Stimulated activated CD4-positive, alpha-beta T cell treated with anti-CD3 and anti-CD28 coated beads, Interleukin-12 subunit alpha, Interleukin-12 subunit beta, amount 100 ng/mL, for 24 hours (primary cell): ENCODE measurements at regions not wholly inside any gene's neighbourhood (a gene's known extent, or its start where the extent isn't known, plus 50 kb on each side); places are given as distances from the start of the nearest gene placed in this dataset.
"Not testable (repeated sequence)": the region's sequence is repeated elsewhere in the genome, so short reads cannot be mapped to it uniquely, and the experiment has no call there.

Experiments
- DNase-seq, 2 experiments: peaks; one replicate each; pipeline ENCODE4 v3.0.0-alpha.2; 2020; ENCODE audit warnings: low read depth in 2 of 2

DNA sequence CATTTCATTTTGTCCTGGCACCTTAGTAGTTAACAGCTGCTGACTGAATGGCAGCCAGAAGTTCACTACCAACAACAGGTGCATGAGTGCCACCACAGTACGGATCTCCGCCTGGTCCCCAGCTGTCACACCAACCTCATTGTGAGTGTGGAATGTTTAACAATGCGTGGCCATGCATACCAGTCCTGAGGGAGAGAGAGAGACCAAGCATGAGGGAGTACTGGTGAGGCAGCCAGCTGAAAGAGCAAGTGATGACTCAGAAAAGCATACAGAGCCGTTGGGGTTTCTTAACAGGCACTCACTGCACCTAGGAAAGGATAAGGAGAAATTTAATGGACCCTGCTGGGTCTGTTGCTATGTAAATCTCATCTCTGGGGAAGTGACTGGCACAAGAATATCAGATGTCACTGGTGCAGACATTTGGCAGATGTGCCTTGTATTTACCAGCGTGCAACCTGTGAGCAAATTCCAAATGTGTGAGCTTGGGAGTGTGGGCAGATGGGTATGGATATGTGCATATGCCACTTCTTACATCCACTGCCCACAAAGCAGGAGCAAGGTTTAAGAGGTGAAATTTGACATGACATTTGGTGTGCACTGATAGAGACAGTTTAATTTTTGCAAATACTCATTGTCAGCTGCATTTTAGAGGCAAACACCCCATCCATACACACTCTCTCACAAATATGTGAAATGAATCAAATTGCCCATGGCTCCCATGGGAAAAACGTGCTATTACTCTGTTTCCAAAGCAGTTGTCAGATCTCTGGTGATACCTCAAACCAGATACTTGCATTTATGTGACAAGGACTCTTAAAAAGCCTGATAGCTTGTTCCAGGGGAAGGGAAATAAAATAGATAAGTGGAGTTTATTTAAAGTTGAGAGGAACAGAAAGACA, 245.2 kb upstream of the ARPP21 start:
- no peak for DNase-seq

- no peak for DNase-seq
Observed at GRCh38 chr3:35394905-35395304, 244.4 kb upstream of the ARPP21 start.

GRCh38 chr3:35401671-35402070, 237.7 kb upstream of the ARPP21 start:
- DNase-seq = no peak

- DNase-seq = no peak
Observed at GRCh38 chr3:35404571-35404970, 234.8 kb upstream of the ARPP21 start.

GRCh38 chr3:35408882-35409281, 230.4 kb upstream of the ARPP21 start:
- DNase-seq = no peak

DNA sequence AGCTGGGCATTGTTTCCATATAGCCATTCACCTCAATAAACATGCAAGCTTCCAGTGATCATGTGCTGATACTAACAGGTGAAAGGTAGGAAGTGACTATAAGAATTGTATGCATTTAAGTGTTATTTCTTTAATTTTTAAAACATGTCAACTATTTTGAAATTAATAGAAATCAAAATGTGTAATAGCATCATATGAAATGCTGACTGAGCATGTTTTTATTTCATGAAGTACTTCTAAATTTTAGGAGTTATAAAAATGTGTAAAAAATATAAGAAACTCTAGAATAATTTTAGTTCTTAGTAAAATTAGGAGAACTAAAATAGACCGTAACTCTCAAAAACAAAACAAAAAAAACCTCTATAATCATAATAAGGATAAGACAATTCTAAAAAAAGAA, 229.3 kb upstream of the ARPP21 start:
- DNase-seq = no peak

DNA sequence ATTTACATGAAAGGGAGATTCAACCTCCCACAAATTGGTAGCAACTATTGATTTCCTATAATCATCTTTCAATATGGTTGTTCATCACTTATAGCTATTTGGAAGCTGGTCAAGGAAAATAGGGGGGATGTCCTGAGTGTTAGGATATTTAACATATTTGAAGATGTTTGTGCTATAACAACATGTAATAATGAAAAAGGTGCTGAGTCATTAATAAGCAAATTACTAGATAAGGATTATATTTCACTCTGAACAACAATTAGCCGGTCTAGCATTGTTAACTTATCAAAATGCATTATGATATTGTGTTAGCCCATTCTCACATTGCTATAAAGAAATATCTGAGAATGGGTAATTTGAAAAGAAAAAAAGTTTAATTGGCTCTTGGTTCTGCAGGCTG, 225.8 kb upstream of the ARPP21 start:
- no peak for DNase-seq

- DNase-seq = no peak
Observed at GRCh38 chr3:35417080-35417479, 222.2 kb upstream of the ARPP21 start.

- no peak for DNase-seq
Observed at GRCh38 chr3:35422101-35422500, 217.2 kb upstream of the ARPP21 start.

DNA sequence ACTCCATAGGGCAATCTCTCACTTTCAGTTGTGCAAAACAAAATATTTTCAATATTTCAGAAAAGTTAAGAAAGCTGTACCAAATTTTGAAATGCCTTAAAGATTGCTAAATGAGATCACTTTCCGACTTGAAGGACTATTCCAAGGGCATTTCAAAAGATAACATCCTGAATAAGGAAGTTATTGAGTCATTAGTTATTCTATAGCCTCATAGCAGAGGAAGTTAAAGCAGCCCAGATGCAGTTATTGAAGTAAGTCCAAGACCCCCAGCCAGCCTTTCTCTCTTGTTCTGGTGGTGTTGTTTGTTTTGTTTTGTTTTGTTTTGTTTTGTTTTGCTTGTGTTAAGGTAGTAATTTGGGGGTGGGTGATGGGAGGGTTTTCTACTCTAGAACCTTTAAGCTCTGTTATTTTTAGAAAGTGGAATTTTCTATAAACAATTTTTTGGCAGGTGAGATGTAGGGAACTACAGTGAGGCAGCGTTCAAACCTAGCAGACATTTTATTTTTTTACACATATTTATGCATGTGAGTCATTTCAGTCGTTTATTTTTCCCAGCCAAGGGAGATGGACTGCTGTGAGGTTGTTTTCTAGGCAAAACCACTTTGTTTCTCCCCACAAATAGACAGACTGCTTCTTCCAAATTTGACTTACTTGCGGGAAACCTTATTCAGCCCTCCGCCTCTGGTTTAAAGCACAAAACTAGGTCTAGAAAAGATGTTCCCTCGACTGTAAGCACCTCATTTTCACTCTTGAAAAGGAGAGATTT, 216.3 kb upstream of the ARPP21 start:
- no peak for DNase-seq

DNA sequence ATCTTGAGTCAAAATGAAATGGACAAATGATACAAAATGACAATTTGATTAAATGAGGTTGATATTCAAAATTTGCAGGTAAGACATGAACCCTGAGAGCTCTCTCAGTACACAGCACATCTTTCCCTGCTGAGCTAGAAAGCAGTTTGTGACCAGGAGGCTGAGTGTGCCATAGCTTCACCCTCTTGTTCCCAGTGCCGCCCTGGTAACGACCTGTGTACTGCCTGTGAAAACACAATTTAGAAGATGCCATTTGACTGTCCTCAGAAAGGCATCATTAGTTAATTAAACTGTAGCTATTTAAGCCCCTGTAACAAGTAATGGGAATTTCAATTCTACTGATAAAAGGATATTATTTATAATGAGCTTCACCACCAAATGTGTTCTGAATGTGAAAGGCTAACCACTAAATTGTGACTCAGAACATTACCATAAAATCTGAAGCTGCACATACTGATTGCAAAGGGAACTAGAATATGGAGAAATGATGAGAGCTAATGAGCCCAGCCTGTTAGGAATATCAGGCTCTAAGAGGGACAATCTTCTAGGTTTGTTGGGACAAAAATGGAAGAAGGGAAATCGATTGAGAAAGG, 212.9 kb upstream of the ARPP21 start:
- DNase-seq = no peak

- DNase-seq = no peak
Observed at GRCh38 chr3:35437381-35437780, 201.9 kb upstream of the ARPP21 start.

GRCh38 chr3:35438101-35438500, 201.2 kb upstream of the ARPP21 start:
- DNase-seq = no peak

DNA sequence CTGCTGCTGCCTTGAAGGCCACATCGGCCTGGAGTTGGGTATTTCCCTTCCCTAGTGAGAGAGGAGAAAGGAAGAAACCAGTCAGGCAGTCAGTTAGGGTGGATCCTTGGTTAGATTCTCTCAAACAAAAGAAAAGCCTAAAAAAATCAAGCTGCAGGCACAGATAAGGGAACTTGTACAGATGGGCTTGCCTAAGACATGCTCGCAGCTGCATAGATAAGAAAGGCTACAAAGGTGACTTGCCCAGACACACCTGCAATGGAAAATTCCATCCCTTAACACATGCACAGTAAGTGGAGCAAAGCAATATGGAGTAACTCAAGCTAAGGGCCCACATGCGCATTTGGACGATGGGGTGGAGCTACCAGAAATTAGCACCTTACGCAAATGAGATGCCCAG, 199.7 kb upstream of the ARPP21 start:
- no peak for DNase-seq

DNA sequence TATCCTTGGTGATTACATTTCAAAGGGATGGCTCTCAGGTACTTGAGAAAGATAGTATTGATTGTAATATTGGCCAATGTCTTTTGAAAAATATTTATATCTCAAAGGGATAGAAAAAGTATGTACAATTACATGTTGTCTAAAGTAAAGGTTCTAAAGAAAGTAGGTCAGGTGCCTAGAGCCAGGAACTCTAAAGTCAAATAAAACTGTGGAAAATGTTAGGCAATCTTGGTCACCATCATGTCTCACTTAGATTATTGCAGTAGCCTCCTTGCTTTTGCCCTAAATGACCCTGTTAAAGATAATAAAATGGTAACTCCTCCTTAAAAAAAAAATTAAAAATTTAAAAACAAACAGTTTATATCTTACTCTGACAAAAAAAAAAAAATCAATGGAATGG, 198.5 kb upstream of the ARPP21 start:
- no peak for DNase-seq

GRCh38 chr3:35446896-35447295, 192.4 kb upstream of the ARPP21 start:
- no peak for DNase-seq

DNA sequence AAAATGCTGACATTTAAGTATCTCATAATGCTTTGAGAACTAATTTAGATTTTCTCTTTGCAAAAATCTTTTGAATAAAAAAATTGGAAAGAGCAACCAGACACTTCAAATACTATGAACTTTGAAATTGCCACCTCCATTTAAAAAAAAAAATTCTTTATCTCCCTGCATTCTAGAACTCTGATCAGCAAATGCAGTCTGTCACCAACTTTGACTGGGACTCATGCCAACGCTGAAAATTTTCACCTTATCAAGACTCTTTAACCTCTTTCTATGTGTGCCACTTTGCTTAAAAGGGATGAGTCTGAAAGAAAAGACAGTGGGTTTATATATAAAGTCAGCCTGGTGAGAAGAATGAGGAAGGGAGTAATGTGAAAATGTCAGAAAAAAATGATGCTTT, 191.2 kb upstream of the ARPP21 start:
- no peak for DNase-seq

GRCh38 chr3:35448681-35449080, 190.6 kb upstream of the ARPP21 start:
- no peak for DNase-seq

- not testable (repeated sequence) for DNase-seq
Observed at GRCh38 chr3:35454819-35455218, 184.5 kb upstream of the ARPP21 start.

- no peak for DNase-seq
Observed at GRCh38 chr3:35473956-35474355, 165.4 kb upstream of the ARPP21 start.

DNA sequence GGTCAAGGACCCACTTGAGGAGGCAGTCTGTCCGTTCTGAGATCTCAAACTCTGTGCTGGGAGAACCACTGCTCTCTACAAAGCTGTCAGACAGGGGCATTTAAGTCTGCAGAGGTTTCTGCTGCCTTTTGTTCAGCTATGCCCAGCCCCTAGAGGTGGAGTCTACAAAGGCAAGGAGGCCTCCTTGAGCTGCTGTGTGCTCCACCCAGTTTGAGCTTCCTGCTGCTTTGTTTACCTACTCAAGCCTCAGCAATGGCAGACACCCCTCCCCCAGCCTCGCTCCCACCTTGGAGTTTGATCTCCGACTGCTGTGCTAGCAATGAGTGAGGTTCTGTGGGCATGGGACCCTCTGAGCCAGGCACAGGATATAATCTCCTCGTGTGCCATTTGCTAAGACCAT, 156.8 kb upstream of the ARPP21 start:
- not testable (repeated sequence) for DNase-seq

DNA sequence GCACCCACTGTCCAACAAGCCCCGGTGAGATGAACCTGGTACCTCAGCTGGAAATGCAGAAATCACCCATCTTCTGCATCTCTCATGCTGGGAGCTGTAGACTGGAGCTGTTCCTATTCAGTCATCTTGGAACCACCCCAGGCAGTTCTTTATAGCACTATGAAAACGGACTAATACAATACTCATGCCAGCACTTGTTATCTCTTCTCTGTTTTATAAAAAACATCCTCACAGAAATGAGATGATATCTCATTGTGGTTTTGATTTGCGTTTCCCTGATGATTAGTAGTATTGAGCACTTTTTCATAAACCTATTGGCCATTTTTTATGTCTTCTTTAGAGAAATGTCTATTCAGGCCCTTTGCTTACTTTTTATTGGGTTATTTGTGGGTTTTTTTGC, 156.2 kb upstream of the ARPP21 start:
- no peak for DNase-seq
